ENCODE measurements at regions not wholly inside any gene's neighbourhood (a gene's known extent, or its start where the extent isn't known, plus 50 kb on each side); places are given as distances from the start of the nearest gene placed in this dataset.

- Histone ChIP-seq H3K9me3 (no peaks in the 10 kb centered on the region), H3K27me3 (no peaks in the 10 kb centered on the region), H3K4me1 (no peaks in the 10 kb centered on the region), H3K4me3 (no peak overlapping the region), H3K27ac (no peak overlapping the region), H3K36me3 (no peaks in the 10 kb centered on the region)
- no peak for TF ChIP-seq POLR2A (IDR thresholded peaks at IDR 0.05)
- TF ChIP-seq, protein P1, sequence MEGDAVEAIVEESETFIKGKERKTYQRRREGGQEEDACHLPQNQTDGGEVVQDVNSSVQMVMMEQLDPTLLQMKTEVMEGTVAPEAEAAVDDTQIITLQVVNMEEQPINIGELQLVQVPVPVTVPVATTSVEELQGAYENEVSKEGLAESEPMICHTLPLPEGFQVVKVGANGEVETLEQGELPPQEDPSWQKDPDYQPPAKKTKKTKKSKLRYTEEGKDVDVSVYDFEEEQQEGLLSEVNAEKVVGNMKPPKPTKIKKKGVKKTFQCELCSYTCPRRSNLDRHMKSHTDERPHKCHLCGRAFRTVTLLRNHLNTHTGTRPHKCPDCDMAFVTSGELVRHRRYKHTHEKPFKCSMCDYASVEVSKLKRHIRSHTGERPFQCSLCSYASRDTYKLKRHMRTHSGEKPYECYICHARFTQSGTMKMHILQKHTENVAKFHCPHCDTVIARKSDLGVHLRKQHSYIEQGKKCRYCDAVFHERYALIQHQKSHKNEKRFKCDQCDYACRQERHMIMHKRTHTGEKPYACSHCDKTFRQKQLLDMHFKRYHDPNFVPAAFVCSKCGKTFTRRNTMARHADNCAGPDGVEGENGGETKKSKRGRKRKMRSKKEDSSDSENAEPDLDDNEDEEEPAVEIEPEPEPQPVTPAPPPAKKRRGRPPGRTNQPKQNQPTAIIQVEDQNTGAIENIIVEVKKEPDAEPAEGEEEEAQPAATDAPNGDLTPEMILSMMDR (IDR thresholded peaks at IDR 0.05) = no peak
- DNase-seq = no peak
Observed at GRCh38 chr7:114312649-114313048, 102.0 kb upstream of the FOXP2 start.

DNA sequence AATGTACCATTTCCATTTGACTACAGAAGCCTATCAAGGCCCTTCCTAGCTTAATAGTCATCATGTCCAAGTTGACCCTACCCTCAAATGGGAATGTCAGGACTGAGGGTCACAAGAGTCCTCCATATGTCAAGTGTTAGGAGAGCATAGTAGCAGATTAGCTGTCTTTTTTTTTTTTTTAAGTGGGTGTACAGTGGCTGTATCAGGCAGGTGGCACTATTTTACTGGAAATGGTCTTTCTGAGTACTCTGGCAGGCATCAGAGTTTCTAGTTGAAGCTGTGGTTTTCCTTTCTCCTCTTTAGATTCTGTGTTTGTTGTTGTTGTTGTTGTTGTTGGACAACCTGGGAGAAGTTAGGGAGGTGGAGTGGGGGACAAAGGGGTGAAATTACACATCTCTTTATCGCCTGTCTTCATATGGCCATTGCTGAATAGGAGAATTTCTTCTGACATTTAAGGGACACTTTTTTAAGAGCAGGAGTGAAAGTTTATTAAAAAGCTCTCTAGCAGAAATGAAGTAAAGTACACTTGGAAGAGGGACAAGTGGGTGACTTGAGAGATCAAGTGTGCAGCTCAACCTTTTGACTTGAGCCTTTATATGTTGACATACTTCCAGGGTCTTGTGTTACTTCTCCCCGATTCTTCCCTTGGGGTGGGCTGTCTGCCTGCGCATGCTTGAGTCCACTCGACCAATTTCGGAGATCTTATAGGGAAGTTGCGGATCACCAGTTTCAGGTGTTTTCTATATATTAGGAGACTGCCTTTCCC, 104.1 kb upstream of the FOXP2 start:
- no peaks in the 10 kb centered on the region for H3K36me3 ChIP-seq
- H3K27ac ChIP-seq = no peak overlapping the region
- no peaks in the 10 kb centered on the region for H3K4me1 ChIP-seq
- no peaks in the 10 kb centered on the region for H3K9me3 ChIP-seq
- H3K4me3 ChIP-seq = no peak overlapping the region
- no peak for TF ChIP-seq POLR2A (IDR thresholded peaks at IDR 0.05)
- TF ChIP-seq, protein P1 (IDR thresholded peaks at IDR 0.05) = peak in 1 of 6 experiments; percentile 8
- DNase-seq = no peak
- H3K27me3 ChIP-seq = no peaks in the 10 kb centered on the region

- H3K27ac ChIP-seq = no peak overlapping the region
- H3K27me3 ChIP-seq = no peaks in the 10 kb centered on the region
- H3K4me1 ChIP-seq = no peaks in the 10 kb centered on the region
- no peak overlapping the region for H3K4me3 ChIP-seq
- no peaks in the 10 kb centered on the region for H3K9me3 ChIP-seq
- TF ChIP-seq, protein P1 (IDR thresholded peaks at IDR 0.05) = no peak
- TF ChIP-seq POLR2A (IDR thresholded peaks at IDR 0.05) = no peak
- DNase-seq = no peak
- H3K36me3 ChIP-seq = no peaks in the 10 kb centered on the region
Observed at GRCh38 chr7:114309729-114310128, 104.9 kb upstream of the FOXP2 start.

DNA sequence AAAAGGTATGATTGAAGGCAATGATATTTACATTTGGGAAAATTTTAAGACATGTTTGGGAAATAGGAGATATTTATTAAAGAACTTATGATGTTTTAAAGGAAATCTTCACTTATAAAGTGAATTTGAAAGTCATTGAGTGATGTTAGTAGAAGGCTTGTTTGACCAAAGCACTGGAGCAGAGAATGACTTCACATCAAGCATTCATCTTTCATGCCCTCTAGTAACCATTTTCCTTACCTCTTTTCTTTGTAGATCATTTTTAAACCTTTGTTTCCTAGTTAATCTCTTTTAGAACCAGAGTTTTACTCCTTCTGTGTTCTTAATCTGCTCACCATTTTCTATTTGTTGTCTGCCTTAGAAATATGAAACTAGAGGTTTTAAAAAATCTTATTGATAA, 111.3 kb upstream of the FOXP2 start:
- TF ChIP-seq, protein P1 (IDR thresholded peaks at IDR 0.05) = no peak
- TF ChIP-seq POLR2A (IDR thresholded peaks at IDR 0.05) = no peak

GRCh38 chr7:114302858-114303257, 111.8 kb upstream of the FOXP2 start:
- no peak overlapping the region for H3K27ac ChIP-seq

More for the DNA sequence above, 111.3 kb upstream of the FOXP2 start:
- H3K36me3 ChIP-seq = no peaks in the 10 kb centered on the region
- DNase-seq = no peak
- H3K4me1 ChIP-seq = no peaks in the 10 kb centered on the region
- no peak overlapping the region for H3K4me3 ChIP-seq
- no peaks in the 10 kb centered on the region for H3K9me3 ChIP-seq
- no peaks in the 10 kb centered on the region for H3K27me3 ChIP-seq
- H3K27ac ChIP-seq = no peak overlapping the region

More at GRCh38 chr7:114302858-114303257, 111.8 kb upstream of the FOXP2 start:
- no peaks in the 10 kb centered on the region for H3K27me3 ChIP-seq
- H3K4me1 ChIP-seq = no peaks in the 10 kb centered on the region
- H3K9me3 ChIP-seq = no peaks in the 10 kb centered on the region
- no peak overlapping the region for H3K4me3 ChIP-seq
- no peak for TF ChIP-seq POLR2A (IDR thresholded peaks at IDR 0.05)
- TF ChIP-seq, protein P1 (IDR thresholded peaks at IDR 0.05) = no peak
- DNase-seq = no peak
- no peaks in the 10 kb centered on the region for H3K36me3 ChIP-seq
